H1 (cell line): ENCODE measurements at regions not wholly inside any gene's neighbourhood (a gene's known extent, or its start where the extent isn't known, plus 50 kb on each side); places are given as distances from the start of the nearest gene placed in this dataset.

ENCODE experiments used
- CTCF ChIA-PET: fragments of 300-600 bp; sonication (Branson Sonifier 250); formaldehyde crosslinking; loops from one replicate; lab custom pipeline; 2021; ENCODE audit not compliant: partially characterized antibody; lab: Charles Lee
- POLR2A ChIA-PET: fragments of 300-600 bp; sonication (Branson Sonifier 250); formaldehyde crosslinking; loops from one replicate; lab custom pipeline; 2021; ENCODE audit warnings: inconsistent platforms; ENCODE audit not compliant: partially characterized antibody; lab: Charles Lee
- DNase-seq, 2 experiments: peaks; one replicate each; pipeline versions ENCODE4 v3.0.0 to v3.0.0-alpha.2; 2010 to 2022; ENCODE audit warnings: low spot score in 2 of 2, low read depth in 1 of 2, mixed read lengths in 1 of 2
- FAIRE-seq: peaks from 2 replicates; lab custom pipeline; 2011; peaks lifted over from hg19 to GRCh38; lab: Jason Lieb, UNC
- H2AFZ ChIP-seq: 2 replicates; pipeline ENCODE4 v1.8.1; 2012; ENCODE audit warnings: low read length, inconsistent platforms
- H2AK5ac ChIP-seq: 2 replicates; pipeline ENCODE4 v1.6.1; 2013; ENCODE audit warnings: low read depth, low read length
- H2BK120ac ChIP-seq: replicated peaks from 2 replicates; pipeline ENCODE3; 2013; ENCODE audit warnings: low read depth, low read length, inconsistent platforms
- H2BK12ac ChIP-seq: 2 replicates; pipeline ENCODE4 v1.6.1; 2013; ENCODE audit warnings: low read depth, low read length
- H2BK15ac ChIP-seq: 2 replicates; pipeline ENCODE4 v1.6.1; 2013; ENCODE audit warnings: low read length
- H2BK20ac ChIP-seq: 2 replicates; pipeline ENCODE4 v1.6.1; 2013; ENCODE audit warnings: low read length
- H2BK5ac ChIP-seq: 2 replicates; pipeline ENCODE4 v1.6.1; 2013; ENCODE audit warnings: low read depth, low read length
- H3K14ac ChIP-seq: 2 replicates; pipeline ENCODE4 v1.6.1; 2013; ENCODE audit warnings: inconsistent platforms; ENCODE audit not compliant: insufficient read length
- H3K18ac ChIP-seq: 2 replicates; pipeline ENCODE4 v1.6.1; 2013; ENCODE audit warnings: low read length; ENCODE audit errors: extremely low read depth
- H3K23ac ChIP-seq: 2 replicates; pipeline ENCODE4 v1.6.1; 2013; ENCODE audit warnings: inconsistent platforms; ENCODE audit not compliant: insufficient read length
- H3K23me2 ChIP-seq: 2 replicates; pipeline ENCODE4 v1.6.1; 2013; ENCODE audit warnings: low read depth, low read length
- H3K27ac ChIP-seq: 2 replicates; pipeline ENCODE4 v1.6.1; 2011; ENCODE audit warnings: low read depth, low read length, inconsistent platforms
- H3K27me3 ChIP-seq, 4 experiments: replicated peaks in 1 of 4; 1 replicate in 1 of 4; 2 replicates in 3 of 4; pipeline versions ENCODE4 v1.6.1 to v1.8.1; 2011 to 2013; ENCODE audit warnings: low read length in 3 of 4, mild to moderate bottlenecking in 3 of 4, inconsistent platforms in 2 of 4, mixed read lengths in 2 of 4, moderate library complexity in 1 of 4; ENCODE audit not compliant: control insufficient read depth in 3 of 4, insufficient read depth in 3 of 4; ENCODE audit errors: extremely low read depth in 1 of 4
- H3K36me3 ChIP-seq, 4 experiments: 2 replicates each; pipeline versions ENCODE4 v1.6.1 to v1.8.1; 2011 to 2013; ENCODE audit warnings: mild to moderate bottlenecking in 4 of 4, low read length in 3 of 4, moderate library complexity in 2 of 4, control low read depth in 1 of 4, inconsistent platforms in 1 of 4; ENCODE audit not compliant: insufficient read depth in 4 of 4, control insufficient read depth in 2 of 4
- H3K4ac ChIP-seq: replicated peaks from 2 replicates; pipeline ENCODE3; 2013; ENCODE audit warnings: low read length, low read depth, mixed read lengths, inconsistent platforms; ENCODE audit not compliant: insufficient read length
- H3K4me1 ChIP-seq, 4 experiments: replicated peaks in 1 of 4; 1 replicate in 1 of 4; 2 replicates in 3 of 4; pipeline versions ENCODE4 v1.6.1 to v1.8.1; 2011 to 2013; ENCODE audit warnings: low read length in 3 of 4, inconsistent platforms in 2 of 4, mixed read lengths in 1 of 4; ENCODE audit not compliant: insufficient read depth in 4 of 4, control insufficient read depth in 3 of 4
- H3K4me2 ChIP-seq, 2 experiments: 2 replicates each; pipeline versions ENCODE4 v1.6.1 to v1.8.1; 2011 to 2013; ENCODE audit warnings: low read depth in 2 of 2, low read length in 2 of 2, control low read depth in 1 of 2, inconsistent platforms in 1 of 2, mild to moderate bottlenecking in 1 of 2; ENCODE audit not compliant: insufficient read depth in 1 of 2
- H3K4me3 ChIP-seq, 4 experiments: fragments of 200-600, 300-600 bp in 1 of 4; sonication (generic), shearing (Covaris generic), sonication (Bioruptor Twin) in 1 of 4; 2 replicates each; pipeline versions ENCODE4 v1.5.1 to v1.8.1; 2011 to 2016; ENCODE audit warnings: low read length in 4 of 4, low read depth in 3 of 4, control low read depth in 2 of 4, inconsistent platforms in 2 of 4, mild to moderate bottlenecking in 2 of 4, mixed read lengths in 1 of 4, moderate library complexity in 1 of 4; ENCODE audit not compliant: insufficient read depth in 2 of 4; ENCODE audit errors: extremely low read depth in 1 of 4
- H3K56ac ChIP-seq: replicated peaks from 2 replicates; pipeline ENCODE3; 2013; ENCODE audit warnings: low read depth, mild to moderate bottlenecking, mixed read lengths, low read length, inconsistent platforms; ENCODE audit not compliant: insufficient read length
- H3K79me1 ChIP-seq: 2 replicates; pipeline ENCODE4 v1.6.1; 2013; ENCODE audit warnings: low read depth, low read length, control low read depth
- H3K79me2 ChIP-seq, 2 experiments: 2 replicates each; pipeline versions ENCODE4 v1.6.1 to v1.8.1; 2012 to 2013; ENCODE audit warnings: low read length in 2 of 2, mild to moderate bottlenecking in 2 of 2, inconsistent platforms in 1 of 2; ENCODE audit not compliant: insufficient read depth in 2 of 2, control insufficient read depth in 1 of 2
- H3K9ac ChIP-seq, 4 experiments: replicated peaks in 1 of 4; 1 replicate in 1 of 4; 2 replicates in 3 of 4; pipeline versions ENCODE4 v1.6.1 to v1.8.1; 2011 to 2013; ENCODE audit warnings: low read depth in 3 of 4, low read length in 3 of 4, control low read depth in 2 of 4, mild to moderate bottlenecking in 2 of 4, moderate library complexity in 2 of 4, inconsistent platforms in 1 of 4; ENCODE audit errors: extremely low read depth in 1 of 4
- H3K9me3 ChIP-seq, 2 experiments: 2 replicates each; pipeline versions ENCODE4 v1.6.1 to v1.8.1; 2012 to 2013; ENCODE audit warnings: mild to moderate bottlenecking in 2 of 2, moderate library complexity in 2 of 2, control low read depth in 1 of 2, inconsistent platforms in 1 of 2, low read depth in 1 of 2, low read length in 1 of 2, mixed read lengths in 1 of 2; ENCODE audit not compliant: insufficient read depth in 2 of 2
- H4K20me1 ChIP-seq, 2 experiments: replicated peaks in 1 of 2; 2 replicates each; pipeline versions ENCODE3 to v1.8.1; 2011 to 2013; ENCODE audit warnings: inconsistent platforms in 2 of 2, low read length in 2 of 2, mild to moderate bottlenecking in 1 of 2; ENCODE audit not compliant: insufficient read depth in 2 of 2, control insufficient read depth in 1 of 2
- H4K5ac ChIP-seq: 2 replicates; pipeline ENCODE4 v1.6.1; 2013; ENCODE audit warnings: low read length, low read depth, mixed read lengths, inconsistent platforms; ENCODE audit not compliant: insufficient read length
- H4K8ac ChIP-seq: 2 replicates; pipeline ENCODE4 v1.8.0; 2013; ENCODE audit warnings: mild to moderate bottlenecking, moderate library complexity, low read length, inconsistent platforms; ENCODE audit not compliant: insufficient read depth; ENCODE audit errors: extremely low read depth
- H4K91ac ChIP-seq: replicated peaks from 2 replicates; pipeline ENCODE3; 2013; ENCODE audit warnings: low read length, mixed read lengths, inconsistent platforms; ENCODE audit not compliant: insufficient read length
- CHD2 ChIP-seq: IDR thresholded peaks from 2 replicates; pipeline ENCODE4 v1.6.1; 2012; ENCODE audit warnings: low read length, improper control_type of control experiment
- EP300 ChIP-seq, 2 experiments: IDR thresholded peaks; 1 replicate in 1 of 2; 2 replicates in 1 of 2; pipeline ENCODE4 v1.6.1; 2011 to 2012; ENCODE audit warnings: low read depth in 2 of 2, low read length in 2 of 2, mild to moderate bottlenecking in 2 of 2, borderline replicate concordance in 1 of 2, inconsistent platforms in 1 of 2, moderate library complexity in 1 of 2
- FOSL1 ChIP-seq: IDR thresholded peaks from 2 replicates; pipeline ENCODE4 v1.6.1; 2011; ENCODE audit warnings: mild to moderate bottlenecking, low read depth, low read length, moderate library complexity; ENCODE audit not compliant: insufficient read depth
- KDM5A ChIP-seq: fragments of 200-600 bp; IDR thresholded peaks from 2 replicates; pipeline ENCODE4 v1.7.1; 2012; ENCODE audit warnings: mild to moderate bottlenecking, low read length, inconsistent platforms, mixed read lengths
- NANOG ChIP-seq: IDR thresholded peaks from 2 replicates; pipeline ENCODE4 v1.6.1; 2011; ENCODE audit warnings: low read length, low read depth, mild to moderate bottlenecking, inconsistent platforms; ENCODE audit not compliant: insufficient read depth, poor library complexity, severe bottlenecking
- RFX5 ChIP-seq: IDR thresholded peaks from 2 replicates; pipeline ENCODE4 v1.6.1; 2011; ENCODE audit warnings: low read depth, low read length, improper control_type of control experiment, borderline replicate concordance
- RXRA ChIP-seq: IDR thresholded peaks from 2 replicates; pipeline ENCODE4 v1.6.1; 2011; ENCODE audit warnings: low read depth, mild to moderate bottlenecking, low read length, moderate library complexity; ENCODE audit not compliant: insufficient read depth
- SIRT6 ChIP-seq: IDR thresholded peaks from one replicate; pipeline ENCODE4 v1.7.1; 2012; ENCODE audit warnings: low read length, inconsistent platforms
- SIX5 ChIP-seq: IDR thresholded peaks from 2 replicates; pipeline ENCODE4 v1.6.1; 2011; ENCODE audit warnings: mild to moderate bottlenecking, low read depth, low read length
- SRF ChIP-seq: IDR thresholded peaks from 2 replicates; pipeline ENCODE4 v1.6.1; 2011; ENCODE audit warnings: mild to moderate bottlenecking, low read depth, low read length, moderate library complexity
- TBP ChIP-seq: IDR thresholded peaks from 2 replicates; pipeline ENCODE4 v1.6.1; 2011; ENCODE audit warnings: low read depth, low read length, improper control_type of control experiment
- WGBS, 2 experiments: shearing (Covaris generic) in 1 of 2; methylation state at CpG; one replicate each; pipeline versions ENCODE4 v1.1.6 to v1.1.7; 2013 to 2015; ENCODE audit warnings: low lambda C conversion rate in 2 of 2, mixed read lengths in 2 of 2, inconsistent platforms in 1 of 2, low coverage in 1 of 2, missing lambda C conversion rate in 1 of 2; ENCODE audit not compliant: insufficient replicate concordance in 2 of 2, insufficient coverage in 1 of 2, insufficient read length in 1 of 2; ENCODE audit errors: extremely low coverage in 1 of 2, missing lambda C conversion rate in 1 of 2; 5-methylcytosine and 5-hydroxymethylcytosine counted together
- TF ChIP-seq, protein P1 (sequence below): IDR thresholded peaks from 2 replicates; pipeline ENCODE4 v1.6.1; 2011; ENCODE audit warnings: low read length, improper control_type of control experiment

GRCh38 chr5:56409331-56410190 lies 176.4 kb upstream of the ANKRD55 start:
- WGBS, 2 experiments, result 93% methylated on average over 13 of the region's 13 CpGs; no CpG with 5 or more reads in 1 of the 2 experiments
- no peaks in the 10 kb centered on the region for H3K27me3 ChIP-seq
- H3K56ac ChIP-seq, result no peak overlapping the region
- no peak overlapping the region for H3K9ac ChIP-seq
- no peak overlapping the region for H4K5ac ChIP-seq
- no peaks in the 10 kb centered on the region for H3K23me2 ChIP-seq
- H3K9me3 ChIP-seq, result no peaks in the 10 kb centered on the region
- H3K79me1 ChIP-seq, result no peaks in the 10 kb centered on the region
- no peaks in the 10 kb centered on the region for H4K20me1 ChIP-seq
- H4K8ac ChIP-seq, result no peak overlapping the region
- H2BK20ac ChIP-seq, result no peak overlapping the region
- no peak overlapping the region for H3K14ac ChIP-seq
- no peak overlapping the region for H3K23ac ChIP-seq
- H3K79me2 ChIP-seq, result no peaks in the 10 kb centered on the region
- H3K36me3 ChIP-seq, result no peaks in the 10 kb centered on the region
- no peak overlapping the region for H4K91ac ChIP-seq
- H3K4me2 ChIP-seq, result no peak overlapping the region
- no peak overlapping the region for H2AK5ac ChIP-seq
- ChIA-PET POLR2A (no interaction called here), CTCF (interaction anchor here (0.9 to 1.5 kb wide), 2 partner anchors 13 to 76 kb away, joined by 3 read pairs; no protein-coding TSS in a partner anchor)
- H3K4me3 ChIP-seq, result no peak overlapping the region
- FAIRE-seq (no peak), DNase-seq (no peak)
- H3K18ac ChIP-seq, result no peak overlapping the region
- H2BK12ac ChIP-seq, result no peak overlapping the region
- H3K27ac ChIP-seq, result no peak overlapping the region
- no peak overlapping the region; the same call in 1 of the 2 replicates for H2BK15ac ChIP-seq
- H2AFZ ChIP-seq, result 0 out of 2 replicates have a peak overlapping the region, but pooled peaks have one; percentile 26
- no peak overlapping the region for H2BK5ac ChIP-seq
- no peaks in the 10 kb centered on the region; a peak in 1 of 7 replicates for H3K4me1 ChIP-seq
- H2BK120ac ChIP-seq, result no peak overlapping the region
- H3K4ac ChIP-seq, result no peak overlapping the region
- TF ChIP-seq, protein P1, sequence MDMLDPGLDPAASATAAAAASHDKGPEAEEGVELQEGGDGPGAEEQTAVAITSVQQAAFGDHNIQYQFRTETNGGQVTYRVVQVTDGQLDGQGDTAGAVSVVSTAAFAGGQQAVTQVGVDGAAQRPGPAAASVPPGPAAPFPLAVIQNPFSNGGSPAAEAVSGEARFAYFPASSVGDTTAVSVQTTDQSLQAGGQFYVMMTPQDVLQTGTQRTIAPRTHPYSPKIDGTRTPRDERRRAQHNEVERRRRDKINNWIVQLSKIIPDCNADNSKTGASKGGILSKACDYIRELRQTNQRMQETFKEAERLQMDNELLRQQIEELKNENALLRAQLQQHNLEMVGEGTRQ, result no peak
- no peak for TF ChIP-seq SIRT6
- TF ChIP-seq EP300 (IDR thresholded peaks at IDR 0.05; ENCODE audit: borderline replicate concordance in 1 of 2, low read depth in 2 of 2, low read length in 2 of 2), result no peak
- TF ChIP-seq CHD2, result no peak
- no peak for TF ChIP-seq RFX5
- no peak for TF ChIP-seq RXRA
- TF ChIP-seq NANOG, result no peak
- TF ChIP-seq SIX5, result no peak
- no peak for TF ChIP-seq KDM5A
- no peak for TF ChIP-seq TBP
- TF ChIP-seq FOSL1, result no peak
- TF ChIP-seq SRF, result no peak
